ENCODE measurements at regions not wholly inside any gene's neighbourhood (a gene's known extent, or its start where the extent isn't known, plus 50 kb on each side); places are given as distances from the start of the nearest gene placed in this dataset.
"Not testable (repeated sequence)": the region's sequence is repeated elsewhere in the genome, so short reads cannot be mapped to it uniquely, and the experiment has no call there.

DNA sequence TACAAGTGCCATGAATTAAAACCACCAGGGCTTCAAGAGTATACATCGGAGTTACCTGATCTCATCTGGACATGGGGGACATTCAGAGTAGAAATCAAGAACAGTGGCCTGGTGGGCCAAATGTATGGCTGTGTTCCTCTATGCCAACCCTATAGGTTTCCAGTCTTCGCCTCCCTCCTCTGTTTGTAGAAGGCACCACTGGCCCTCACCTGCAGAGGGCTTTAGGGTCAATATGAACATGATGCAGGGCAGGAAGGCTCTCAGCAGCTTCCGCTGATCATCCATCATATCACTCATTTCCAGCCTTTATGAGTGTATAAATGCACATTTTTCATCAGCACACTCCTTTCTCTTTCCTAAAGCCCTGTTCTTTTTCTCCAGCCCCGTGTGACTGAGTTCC, 555.5 kb upstream of the BRINP1 start:
- DNase-seq = no peak

- no peak for DNase-seq
Observed at GRCh38 chr9:119917175-119917574, 547.9 kb upstream of the BRINP1 start.

- DNase-seq = no peak
Observed at GRCh38 chr9:119907056-119907455, 537.8 kb upstream of the BRINP1 start.

GRCh38 chr9:119905724-119906123, 536.5 kb upstream of the BRINP1 start:
- DNase-seq = no peak

DNA sequence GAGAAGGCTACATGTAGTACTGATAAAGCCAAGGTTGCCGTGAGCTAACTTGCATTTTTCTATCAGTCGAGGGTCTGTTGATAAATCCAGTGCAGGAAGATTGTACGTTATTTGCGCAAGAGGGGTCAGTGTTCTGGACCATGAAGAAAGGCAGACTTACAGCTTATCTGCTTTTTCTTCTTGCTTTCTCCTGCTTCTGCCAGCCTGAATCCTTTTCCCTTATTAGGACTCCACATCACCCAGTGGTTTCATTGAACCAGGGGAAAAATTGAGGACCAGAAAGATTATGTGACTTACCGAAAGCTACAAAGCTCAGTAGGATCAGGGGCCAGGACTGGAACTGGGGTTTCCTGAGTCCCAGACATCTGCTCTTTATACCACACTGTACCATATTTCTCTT, 534.6 kb upstream of the BRINP1 start:
- no peak for DNase-seq

GRCh38 chr9:119902611-119903010, 533.4 kb upstream of the BRINP1 start:
- DNase-seq = no peak

DNA sequence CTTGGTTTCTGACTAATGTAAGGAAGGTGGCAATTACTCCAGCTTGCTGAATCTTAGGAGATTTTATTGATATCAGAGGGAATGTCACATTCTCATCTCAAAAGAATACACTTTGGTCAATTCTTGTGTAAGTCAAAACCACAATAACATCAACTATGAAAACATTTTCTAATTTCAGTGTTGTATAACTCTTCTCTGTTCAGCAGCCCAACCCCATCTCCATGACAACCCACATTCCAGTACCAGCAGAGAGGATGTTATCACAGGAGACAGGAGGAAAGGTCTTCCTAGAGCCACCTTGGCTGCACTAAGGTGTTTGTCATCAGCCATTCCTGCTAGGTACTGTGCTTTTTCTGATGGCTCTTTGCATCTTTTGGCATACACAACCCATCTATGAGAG, 529.1 kb upstream of the BRINP1 start:
- DNase-seq = no peak

GRCh38 chr9:119884438-119884837, 515.2 kb upstream of the BRINP1 start:
- DNase-seq = no peak

GRCh38 chr9:119881898-119882297, 512.7 kb upstream of the BRINP1 start:
- no peak for DNase-seq

- no peak for DNase-seq
Observed at GRCh38 chr9:119880361-119880760, 511.1 kb upstream of the BRINP1 start.

GRCh38 chr9:119877306-119877705, 508.1 kb upstream of the BRINP1 start:
- DNase-seq = no peak

DNA sequence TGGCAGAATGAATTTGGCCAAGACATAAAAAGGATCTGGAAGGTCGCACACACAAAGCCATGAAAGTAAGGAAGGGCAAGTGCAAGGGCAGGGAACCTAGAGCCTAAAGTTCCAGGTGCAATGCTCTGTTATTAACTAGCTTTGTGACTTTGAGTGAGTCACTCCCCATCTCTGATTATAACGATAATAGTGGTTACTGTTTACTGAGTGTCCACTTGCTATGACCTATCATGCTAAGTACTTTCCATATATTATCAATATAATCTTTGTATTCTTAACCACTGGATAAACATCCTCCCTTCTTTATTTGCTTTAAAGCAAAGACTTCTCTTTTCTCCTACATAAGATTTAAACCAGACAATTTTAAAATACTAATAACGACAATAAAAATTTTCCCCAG, 504.6 kb upstream of the BRINP1 start:
- no peak for DNase-seq

DNA sequence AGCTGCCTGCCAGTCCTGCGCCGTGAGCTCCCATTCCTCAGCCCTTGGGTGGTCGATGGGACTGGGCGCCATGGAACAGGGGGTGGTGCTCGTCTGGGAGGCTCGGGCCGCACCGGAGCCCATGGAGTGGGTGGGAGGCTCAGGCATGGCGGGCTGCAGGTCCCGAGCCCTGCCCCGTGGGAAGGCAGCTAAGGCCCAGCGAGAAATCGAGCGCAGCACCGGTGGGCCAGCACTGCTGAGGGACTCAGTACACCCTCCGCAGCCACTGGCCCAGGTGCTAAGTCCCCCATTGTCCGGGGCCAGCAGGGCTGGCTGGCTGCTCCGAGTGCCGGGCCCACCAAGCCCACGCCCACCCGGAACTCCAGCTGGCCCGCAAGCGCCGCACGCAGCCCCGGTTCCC, 501.0 kb upstream of the BRINP1 start:
- not testable (repeated sequence) for DNase-seq

DNA sequence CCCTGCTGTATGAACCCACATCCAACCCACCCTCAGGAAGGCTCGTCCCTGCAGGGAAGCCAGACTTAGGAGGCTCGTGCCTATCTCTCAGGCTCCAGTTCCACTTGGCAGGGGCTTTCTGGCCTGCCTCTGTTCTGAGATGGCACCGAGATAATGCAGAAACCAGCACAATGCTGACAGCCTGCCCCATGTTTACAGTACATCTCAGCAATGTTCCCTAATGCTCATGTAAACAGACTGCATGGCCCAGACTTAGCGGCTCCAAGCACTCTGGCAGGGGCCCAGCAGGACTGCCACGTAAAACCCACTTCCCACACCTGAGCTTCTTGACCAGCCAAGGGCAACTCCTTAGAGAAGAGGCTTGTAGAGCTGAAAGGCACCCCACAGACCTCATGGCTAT, 499.5 kb upstream of the BRINP1 start:
- DNase-seq = no peak

DNA sequence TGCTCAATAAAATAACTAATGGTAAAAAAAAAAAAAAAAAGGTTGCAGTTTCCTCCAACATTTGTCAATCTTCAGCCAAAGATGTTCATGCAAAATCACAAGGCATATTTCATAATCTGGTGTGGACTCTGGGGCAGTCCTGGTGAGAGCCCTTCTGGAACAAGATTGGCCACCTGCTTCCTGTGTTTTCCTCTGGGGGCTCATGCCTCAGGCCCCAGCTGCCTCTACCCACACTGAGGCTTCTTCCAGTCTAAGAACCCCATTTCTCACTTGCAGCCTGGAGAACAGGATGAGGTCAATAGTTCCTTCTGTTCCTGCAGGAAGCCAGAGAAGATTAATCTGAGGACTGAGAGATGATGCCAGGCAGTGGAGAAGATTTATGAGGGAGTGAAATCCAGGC, 492.6 kb upstream of the BRINP1 start:
- no peak for DNase-seq

DNA sequence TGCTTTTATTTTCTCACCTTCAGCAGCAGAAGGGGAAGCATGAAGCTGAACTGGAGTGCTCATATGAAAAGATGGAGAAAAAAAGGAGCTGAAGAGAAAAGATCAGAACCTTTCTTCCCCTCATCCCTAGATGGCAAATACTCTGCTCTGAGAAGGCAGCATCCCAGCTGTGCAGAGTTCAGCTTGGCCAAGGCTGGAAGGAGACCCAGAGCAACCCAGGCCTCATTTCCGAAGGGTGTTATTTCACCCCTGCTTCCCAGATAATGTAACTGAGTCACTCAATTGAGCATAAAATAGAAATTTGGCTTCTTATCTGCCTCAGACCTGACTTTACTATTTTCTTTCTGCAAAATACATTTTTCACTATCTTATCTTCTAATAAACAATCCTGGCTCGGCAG, 489.9 kb upstream of the BRINP1 start:
- no peak for DNase-seq

GRCh38 chr9:119853126-119853525, 483.9 kb upstream of the BRINP1 start:
- DNase-seq = no peak

DNA sequence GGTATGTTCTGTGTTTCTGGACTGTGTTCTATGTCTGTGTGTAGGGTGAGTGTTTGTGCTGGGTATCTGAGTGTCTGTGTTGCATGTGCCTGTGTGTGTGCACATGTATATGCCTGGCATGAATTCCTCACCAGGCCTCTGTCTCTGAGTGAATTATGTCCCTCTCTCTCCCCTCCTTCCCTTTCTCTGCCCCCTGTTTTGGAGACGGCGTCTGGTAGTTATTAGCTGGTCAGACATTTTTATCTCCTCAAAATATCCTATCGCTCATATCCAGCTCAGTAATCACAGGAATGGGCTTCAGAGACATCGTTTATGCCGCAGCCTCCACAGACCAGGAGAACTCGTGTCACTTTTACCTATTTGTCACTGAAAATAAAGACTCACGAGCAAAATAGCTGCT, 483.2 kb upstream of the BRINP1 start:
- peak; percentile 11 for DNase-seq

GRCh38 chr9:119844431-119844830, 475.2 kb upstream of the BRINP1 start:
- DNase-seq = no peak

DNA sequence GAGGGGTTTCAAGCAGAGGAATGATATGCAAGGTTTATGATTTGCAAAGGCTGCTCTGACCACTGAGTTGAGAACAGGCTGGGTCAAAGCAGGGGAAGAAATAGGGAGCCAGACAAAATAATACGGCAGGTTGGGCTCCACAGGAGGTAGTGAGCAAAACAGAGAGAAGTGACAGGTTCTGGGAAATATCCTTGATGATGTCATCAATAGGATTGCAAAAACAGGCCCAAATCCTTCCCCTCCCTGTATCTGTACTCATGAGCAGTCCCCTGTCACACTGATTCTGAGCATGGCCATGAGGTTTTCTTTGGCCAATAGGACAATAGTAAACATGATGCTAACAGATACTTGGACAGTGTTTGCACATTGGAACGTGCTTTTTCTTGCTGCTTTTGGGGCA, 471.8 kb upstream of the BRINP1 start:
- no peak for DNase-seq

GRCh38 chr9:119839888-119840287, 470.7 kb upstream of the BRINP1 start:
- peak; percentile 43 for DNase-seq

DNA sequence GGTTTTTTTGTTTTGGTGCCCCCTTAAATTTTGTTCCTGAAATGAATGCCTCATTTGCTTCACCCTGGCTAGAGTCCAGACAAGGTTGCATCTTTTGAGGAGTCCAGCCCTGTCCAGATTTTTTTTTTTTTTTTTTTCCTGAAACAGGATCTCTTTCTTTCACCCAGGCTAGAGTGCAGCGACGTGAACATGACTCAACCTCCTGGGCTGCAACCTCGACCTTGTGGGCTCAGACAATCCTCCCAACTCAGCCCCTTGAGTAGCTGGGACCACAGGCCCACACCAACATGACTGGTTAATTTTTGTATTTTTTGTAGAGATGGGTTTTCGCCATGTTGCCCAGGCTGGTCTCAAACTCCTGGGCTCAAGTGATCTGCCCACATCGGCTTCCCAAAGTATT, 469.0 kb upstream of the BRINP1 start:
- DNase-seq = no peak

DNA sequence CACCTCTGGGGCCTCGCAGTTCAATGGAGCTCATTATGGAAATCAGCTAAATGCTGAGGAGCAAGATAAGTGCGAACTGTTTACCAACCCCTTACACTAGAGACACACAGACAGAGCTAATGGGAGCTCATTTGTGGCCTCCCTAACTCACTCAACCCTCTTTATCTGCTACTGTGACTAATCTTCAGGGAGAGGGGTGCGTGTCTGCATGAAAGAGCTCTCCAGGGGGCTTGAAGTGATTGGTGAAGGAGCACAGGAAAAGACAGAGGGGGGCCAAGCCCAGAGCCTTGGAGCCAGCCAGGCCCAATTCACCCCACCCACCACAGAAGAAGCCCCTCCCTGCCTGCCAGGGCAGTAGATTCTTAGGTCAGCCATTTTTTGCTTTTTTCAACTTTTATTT, 466.8 kb upstream of the BRINP1 start:
- DNase-seq = no peak

DNA sequence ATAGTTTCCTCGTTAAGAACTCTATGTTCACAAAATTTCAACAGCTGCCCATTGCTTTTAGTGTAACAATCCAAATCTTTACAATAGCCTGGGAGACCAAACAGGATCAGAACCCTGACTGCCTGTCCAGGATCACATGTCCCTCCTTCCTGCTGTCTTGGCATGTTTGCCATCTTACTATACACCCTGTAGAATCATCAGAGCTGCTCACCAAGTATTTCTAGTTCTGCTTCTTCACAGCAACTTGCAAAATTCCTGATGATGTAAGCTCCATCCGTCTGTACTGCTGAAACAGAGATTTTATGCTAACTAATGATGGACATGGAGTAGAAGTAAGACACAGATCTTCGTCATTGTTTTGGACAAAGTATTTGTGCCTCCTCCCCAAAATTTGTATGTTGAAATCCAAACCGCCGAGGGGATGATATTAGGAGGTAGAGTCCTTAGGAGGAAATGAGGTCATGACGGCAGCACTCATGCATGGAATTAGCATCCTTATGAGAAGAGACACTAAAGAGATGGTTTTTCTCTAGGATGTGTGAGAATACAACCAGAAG, 464.9 kb upstream of the BRINP1 start:
- no peak for DNase-seq

DNA sequence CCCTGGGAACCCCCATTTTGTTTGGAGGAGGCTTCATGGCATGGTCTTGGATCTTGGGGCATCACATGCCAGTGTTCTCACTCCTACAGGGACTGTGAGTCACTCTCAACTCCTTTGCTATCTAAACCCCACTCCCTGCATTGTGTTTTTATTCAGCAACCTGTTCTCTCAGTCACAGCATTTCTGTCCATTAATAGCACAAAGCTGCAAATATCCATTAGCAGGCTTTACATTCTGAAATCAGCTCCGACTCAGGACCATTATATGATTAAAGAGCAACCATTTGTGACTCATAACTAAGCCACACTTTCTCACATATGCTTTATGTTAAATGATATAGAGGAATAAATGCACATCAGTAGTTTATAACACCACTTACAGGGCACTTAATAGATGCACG, 462.1 kb upstream of the BRINP1 start:
- DNase-seq = no peak

All from renal pelvis (tissue), 1 donor.